ENCODE measurements at regions not wholly inside any gene's neighbourhood (a gene's known extent, or its start where the extent isn't known, plus 50 kb on each side); places are given as distances from the start of the nearest gene placed in this dataset.

DNA sequence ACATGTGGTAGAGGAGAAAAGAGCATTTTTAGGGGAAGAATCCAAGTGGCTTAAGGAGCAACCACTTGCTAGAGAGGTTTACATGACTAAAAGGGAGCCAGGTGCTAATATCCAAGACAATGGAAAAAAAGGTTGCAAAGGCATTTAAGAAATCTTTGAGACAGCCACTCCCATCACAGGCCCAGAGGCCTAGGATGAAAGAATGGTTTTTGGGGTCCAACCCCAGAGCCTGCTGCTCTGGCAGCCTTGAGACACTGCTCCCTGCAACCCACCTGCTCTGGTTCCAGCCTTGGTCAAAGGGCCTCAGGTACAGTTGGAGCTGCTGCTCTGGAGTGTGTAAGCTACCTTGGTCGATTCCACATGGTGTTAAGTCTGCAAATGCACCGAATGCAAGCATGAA is 84.1 kb upstream of the FREM3 start:
- H3K79me2 ChIP-seq (ENCODE audit: insufficient read depth, low read length): no peaks in the 10 kb centered on the region
- H3K9me3 ChIP-seq (ENCODE audit: control insufficient read depth in 1 of 2, insufficient read depth in 1 of 2, low read depth in 1 of 2, low read length in 2 of 2): no peaks in the 10 kb centered on the region
- ATAC-seq (no peak), DNase-seq (ENCODE audit: low read depth, low spot score) (no peak)
- intact Hi-C loops (cut with micrococcal nuclease): no loop called here
- no peak overlapping the region for H2AFZ ChIP-seq (ENCODE audit: low read depth, low read length, poor library complexity, severe bottlenecking)
- no peaks in the 10 kb centered on the region for H3K9me2 ChIP-seq (ENCODE audit: insufficient read depth)
- BruUV-seq (replicated peaks): no TSS peak
- no peaks in the 10 kb centered on the region for H3K36me3 ChIP-seq (ENCODE audit: control insufficient read depth in 1 of 2, insufficient read depth in 2 of 2, low read length in 2 of 2)
- H3K27ac ChIP-seq (ENCODE audit: low read depth, low read length): no peak overlapping the region
- no peak overlapping the region for H3K9ac ChIP-seq (ENCODE audit: low read length)
- no peaks in the 10 kb centered on the region for H3K27me3 ChIP-seq (ENCODE audit: insufficient read depth, low read length)
- TF ChIP-seq CEBPB (IDR thresholded peaks at IDR 0.05; ENCODE audit: low read depth): no peak
- RAD21 ChIA-PET (ENCODE audit: low non-redundant PET in 1 of 2, low total read pairs in 2 of 2, uncharacterized antibody in 2 of 2, unreplicated experiment in 2 of 2): no interaction called here
- no peak overlapping the region for H3K4me3 ChIP-seq (replicated peaks in 1 of 2; ENCODE audit: low read depth in 1 of 2, low read length in 2 of 2)
- H3K4me1 ChIP-seq (ENCODE audit: control insufficient read depth in 1 of 2, insufficient read depth in 2 of 2, low read length in 2 of 2): no peaks in the 10 kb centered on the region
- CTCF ChIA-PET: no interaction called here
- POLR2A ChIA-PET: no interaction called here
- H3K4me2 ChIP-seq (ENCODE audit: low read length): no peak overlapping the region
- H4K20me1 ChIP-seq (ENCODE audit: insufficient read depth): no peaks in the 10 kb centered on the region

DNA sequence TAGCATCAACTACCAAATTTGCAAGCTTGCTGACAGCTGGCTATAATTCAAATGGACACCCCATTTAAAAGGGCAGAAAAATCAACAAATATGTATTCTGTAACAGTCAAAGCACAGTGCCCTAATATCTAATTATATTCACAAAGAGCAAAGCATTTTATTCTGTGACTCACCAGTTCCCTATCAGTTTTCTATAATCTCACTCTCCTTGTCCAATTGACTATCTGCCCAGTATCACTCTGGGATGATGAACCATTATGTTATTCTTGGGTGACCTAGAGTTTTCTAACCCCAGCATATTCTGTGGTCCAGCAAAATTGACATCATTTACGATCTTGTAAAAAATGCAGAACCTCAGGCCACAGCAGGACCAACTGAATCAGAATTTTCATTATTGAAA is 82.0 kb upstream of the FREM3 start:
- Histone ChIP-seq H3K9ac (ENCODE audit: low read length) (no peak overlapping the region), H3K4me2 (ENCODE audit: low read length) (no peak overlapping the region), H3K27me3 (ENCODE audit: insufficient read depth, low read length) (no peaks in the 10 kb centered on the region), H3K9me2 (ENCODE audit: insufficient read depth) (no peaks in the 10 kb centered on the region), H3K9me3 (ENCODE audit: control insufficient read depth in 1 of 2, insufficient read depth in 1 of 2, low read depth in 1 of 2, low read length in 2 of 2) (no peaks in the 10 kb centered on the region), H2AFZ (ENCODE audit: low read depth, low read length, poor library complexity, severe bottlenecking) (no peak overlapping the region), H3K4me1 (ENCODE audit: control insufficient read depth in 1 of 2, insufficient read depth in 2 of 2, low read length in 2 of 2) (no peaks in the 10 kb centered on the region), H3K36me3 (ENCODE audit: control insufficient read depth in 1 of 2, insufficient read depth in 2 of 2, low read length in 2 of 2) (no peaks in the 10 kb centered on the region), H3K4me3 (replicated peaks in 1 of 2; ENCODE audit: low read depth in 1 of 2, low read length in 2 of 2) (no peak overlapping the region), H3K79me2 (ENCODE audit: insufficient read depth, low read length) (no peaks in the 10 kb centered on the region), H3K27ac (ENCODE audit: low read depth, low read length) (no peak overlapping the region), H4K20me1 (ENCODE audit: insufficient read depth) (no peaks in the 10 kb centered on the region)
- DNase-seq (ENCODE audit: low read depth, low spot score): no peak
- CTCF ChIA-PET: no interaction called here
- no peak for ATAC-seq
- POLR2A ChIA-PET: no interaction called here
- TF ChIP-seq EZH2phosphoT487 (IDR thresholded peaks at IDR 0.05; ENCODE audit: borderline replicate concordance) (no peak), ZNF274 (IDR thresholded peaks at IDR 0.05; ENCODE audit: low read depth, low read length) (no peak), YY1 (IDR thresholded peaks at IDR 0.05; ENCODE audit: extremely low read depth, insufficient replicate concordance, low read depth, low read length) (no peak), CBX3 (IDR thresholded peaks at IDR 0.05; ENCODE audit: low read depth) (no peak), EGR1 (IDR thresholded peaks at IDR 0.05; ENCODE audit: low read depth) (no peak), RAD21 (IDR thresholded peaks at IDR 0.05; ENCODE audit: low read depth) (no peak)
- intact Hi-C loops (cut with micrococcal nuclease): no loop called here
- no TSS peak for BruUV-seq (replicated peaks)
- RAD21 ChIA-PET (ENCODE audit: low non-redundant PET in 1 of 2, low total read pairs in 2 of 2, uncharacterized antibody in 2 of 2, unreplicated experiment in 2 of 2): no interaction called here

Data from HCT116 (cell line).